ENCODE measurements at regions not wholly inside any gene's neighbourhood (a gene's known extent, or its start where the extent isn't known, plus 50 kb on each side); places are given as distances from the start of the nearest gene placed in this dataset.

GRCh38 chr16:35239561-35239960 is 1780.1 kb downstream of the TP53TG3F start:
- Mint-ChIP-seq H3K4me3 (no peak overlapping the region), H3K27me3 (no peaks in the 10 kb centered on the region), H3K27ac (no peak overlapping the region), H3K4me1 (ENCODE audit: low read depth) (no peaks in the 10 kb centered on the region), H3K36me3 (ENCODE audit: low read depth) (no peaks in the 10 kb centered on the region), H3K9me3 (peaks cover 11% of the 10 kb centered on the region)

DNA sequence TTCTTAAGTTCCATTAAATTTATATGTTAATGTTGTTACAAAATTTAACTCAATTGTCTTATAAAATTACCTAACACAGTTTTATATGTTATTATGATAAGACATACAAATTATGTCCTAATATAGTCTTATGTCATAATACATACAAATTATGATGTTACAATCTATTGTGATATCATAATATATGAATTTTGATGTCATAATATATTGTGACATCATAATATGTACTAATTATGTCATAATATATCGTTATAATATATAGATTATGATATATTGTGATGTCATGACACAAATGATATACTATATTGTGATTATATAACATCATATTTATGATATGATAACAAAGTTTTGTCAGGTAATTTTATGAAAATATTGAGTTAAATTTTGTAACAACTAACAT is 1789.6 kb downstream of the TP53TG3F start:
- H3K4me3 Mint-ChIP-seq, result no peak overlapping the region
- no peaks in the 10 kb centered on the region for H3K4me1 Mint-ChIP-seq (ENCODE audit: low read depth)
- H3K27me3 Mint-ChIP-seq, result no peaks in the 10 kb centered on the region
- H3K27ac Mint-ChIP-seq, result no peak overlapping the region
- H3K9me3 Mint-ChIP-seq, result peaks cover 4% of the 10 kb centered on the region
- H3K36me3 Mint-ChIP-seq (ENCODE audit: low read depth), result no peaks in the 10 kb centered on the region

GRCh38 chr16:35252356-35252936 is 1793.0 kb downstream of the TP53TG3F start:
- H3K27ac Mint-ChIP-seq, result no peak overlapping the region
- no peaks in the 10 kb centered on the region for H3K27me3 Mint-ChIP-seq
- H3K36me3 Mint-ChIP-seq (ENCODE audit: low read depth), result peaks cover 4% of the 10 kb centered on the region
- no peak overlapping the region for H3K4me3 Mint-ChIP-seq
- H3K4me1 Mint-ChIP-seq (ENCODE audit: low read depth), result no peaks in the 10 kb centered on the region
- peaks cover 18% of the 10 kb centered on the region for H3K9me3 Mint-ChIP-seq

- H3K36me3 Mint-ChIP-seq (ENCODE audit: low read depth), result peaks cover 4% of the 10 kb centered on the region
- no peak overlapping the region for H3K27ac Mint-ChIP-seq
- H3K4me3 Mint-ChIP-seq, result no peak overlapping the region
- no peaks in the 10 kb centered on the region for H3K4me1 Mint-ChIP-seq (ENCODE audit: low read depth)
- no peaks in the 10 kb centered on the region for H3K27me3 Mint-ChIP-seq
- H3K9me3 Mint-ChIP-seq, result peaks cover 24% of the 10 kb centered on the region
Observed at GRCh38 chr16:35255186-35255803, 1795.9 kb downstream of the TP53TG3F start.

- no peak overlapping the region for H3K27ac Mint-ChIP-seq
- H3K4me1 Mint-ChIP-seq (ENCODE audit: low read depth), result no peaks in the 10 kb centered on the region
- H3K9me3 Mint-ChIP-seq, result peaks cover 24% of the 10 kb centered on the region
- no peaks in the 10 kb centered on the region for H3K27me3 Mint-ChIP-seq
- no peak overlapping the region for H3K4me3 Mint-ChIP-seq
- H3K36me3 Mint-ChIP-seq (ENCODE audit: low read depth), result peaks cover 4% of the 10 kb centered on the region
Observed at GRCh38 chr16:35255816-35256215, 1796.4 kb downstream of the TP53TG3F start.

DNA sequence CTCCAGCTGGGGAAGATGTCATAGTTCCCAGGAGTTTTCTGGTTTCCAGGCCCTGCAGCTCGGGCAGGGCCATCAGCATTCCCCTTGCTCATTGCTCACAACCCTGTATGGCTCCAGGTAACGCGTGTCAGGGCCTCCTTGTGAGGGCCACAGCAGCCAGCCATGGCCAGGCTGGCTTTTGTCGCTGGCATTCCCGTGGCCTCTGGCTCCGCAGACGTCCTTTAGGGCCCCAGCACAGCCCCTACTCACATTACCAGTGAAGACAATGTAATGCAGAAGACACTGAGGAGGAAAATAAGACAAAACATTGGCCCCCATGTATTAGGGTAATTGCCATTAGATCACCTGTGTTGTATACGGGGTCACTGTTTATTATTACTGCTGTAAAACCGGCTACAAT is 1799.0 kb downstream of the TP53TG3F start:
- Mint-ChIP-seq H3K9me3 (peaks cover 24% of the 10 kb centered on the region), H3K4me3 (no peak overlapping the region), H3K36me3 (ENCODE audit: low read depth) (peaks cover 4% of the 10 kb centered on the region)

DNA sequence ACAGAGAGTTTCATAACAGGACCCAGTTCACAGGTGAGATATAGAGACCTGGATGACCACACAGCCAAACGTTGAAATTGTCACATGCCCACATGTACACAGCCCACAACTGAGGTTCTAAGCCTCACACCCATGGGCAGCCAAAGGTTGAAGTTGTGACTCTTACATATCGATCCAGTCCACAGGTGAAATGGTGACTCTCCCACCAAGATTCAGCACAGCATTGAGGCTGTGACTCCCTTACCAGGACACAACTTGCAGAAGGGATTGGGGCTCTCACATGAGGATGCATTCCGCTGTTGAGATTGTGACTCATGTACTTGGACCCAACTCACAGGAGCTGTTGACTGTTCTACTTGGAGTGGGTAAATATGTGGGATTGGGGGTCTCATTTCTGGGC is 1836.4 kb downstream of the TP53TG3F start:
- H3K36me3 Mint-ChIP-seq (ENCODE audit: low read depth), result no peaks in the 10 kb centered on the region
- H3K4me1 Mint-ChIP-seq (ENCODE audit: low read depth), result no peaks in the 10 kb centered on the region
- H3K27me3 Mint-ChIP-seq, result no peaks in the 10 kb centered on the region
- no peak overlapping the region for H3K4me3 Mint-ChIP-seq
- no peak overlapping the region for H3K27ac Mint-ChIP-seq
- H3K9me3 Mint-ChIP-seq, result peaks cover 10% of the 10 kb centered on the region

More for the DNA sequence above, 1799.0 kb downstream of the TP53TG3F start:
- no peaks in the 10 kb centered on the region for H3K27me3 Mint-ChIP-seq
- no peaks in the 10 kb centered on the region for H3K4me1 Mint-ChIP-seq (ENCODE audit: low read depth)
- H3K27ac Mint-ChIP-seq, result no peak overlapping the region

DNA sequence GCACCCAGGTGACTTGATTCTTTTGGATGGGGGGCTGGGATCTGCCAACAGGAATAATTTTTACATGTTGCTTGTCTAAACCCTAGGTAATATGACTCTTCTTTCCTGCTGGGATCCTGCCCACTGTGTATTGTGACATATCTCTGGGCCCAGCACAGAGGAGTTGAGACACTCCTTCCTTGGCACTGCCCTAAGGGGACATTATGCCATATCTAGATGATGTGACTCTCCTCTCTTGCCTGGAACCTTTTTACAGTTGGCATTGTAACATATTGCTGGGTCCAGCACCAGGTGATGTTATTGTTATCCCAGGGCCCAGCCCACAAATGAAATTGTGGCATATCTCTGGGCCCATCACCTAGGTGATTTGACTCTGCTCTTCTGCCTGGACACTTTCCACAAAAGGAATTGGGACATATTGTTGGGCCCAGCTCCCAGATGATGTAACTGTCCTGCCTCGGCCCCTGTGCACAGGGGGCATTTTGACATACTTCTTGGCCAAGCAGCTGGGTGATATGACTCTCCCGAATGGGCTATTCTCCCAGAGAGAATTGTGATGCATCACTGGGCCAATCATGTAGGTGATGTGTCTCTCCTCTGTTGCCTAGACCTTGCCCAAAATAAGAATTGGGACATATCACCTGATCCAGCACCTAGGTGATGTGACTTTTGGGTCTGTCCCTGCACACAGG is 1837.7 kb downstream of the TP53TG3F start:
- no peak overlapping the region for H3K27ac Mint-ChIP-seq
- no peak overlapping the region for H3K4me3 Mint-ChIP-seq
- no peaks in the 10 kb centered on the region for H3K27me3 Mint-ChIP-seq
- no peaks in the 10 kb centered on the region for H3K4me1 Mint-ChIP-seq (ENCODE audit: low read depth)
- no peaks in the 10 kb centered on the region for H3K36me3 Mint-ChIP-seq (ENCODE audit: low read depth)
- H3K9me3 Mint-ChIP-seq, result peaks cover 10% of the 10 kb centered on the region

GRCh38 chr16:35298460-35299243 is 1839.2 kb downstream of the TP53TG3F start:
- Mint-ChIP-seq H3K9me3 (peaks cover 10% of the 10 kb centered on the region), H3K36me3 (ENCODE audit: low read depth) (no peaks in the 10 kb centered on the region)

DNA sequence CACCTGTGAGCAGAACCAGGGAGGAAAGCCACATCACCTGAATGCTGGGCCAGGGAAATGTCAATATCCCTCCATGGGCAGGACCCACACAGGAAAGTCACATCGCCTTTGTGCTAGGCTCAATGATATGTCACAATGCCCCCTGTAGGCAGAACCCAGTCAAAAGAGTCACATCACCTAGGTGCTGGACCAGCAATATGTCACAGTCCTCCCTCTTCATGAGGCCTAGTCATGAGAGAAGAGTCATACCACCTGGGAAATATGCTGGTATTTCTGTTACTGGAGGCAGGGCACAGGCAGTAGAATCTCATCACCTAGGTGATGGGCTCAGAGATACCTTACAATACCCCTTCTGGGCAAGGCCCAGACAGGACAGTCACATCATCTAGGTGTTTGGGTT is 1843.4 kb downstream of the TP53TG3F start:
- Mint-ChIP-seq H3K4me3 (no peak overlapping the region), H3K4me1 (ENCODE audit: low read depth) (no peaks in the 10 kb centered on the region)

More at GRCh38 chr16:35298460-35299243, 1839.2 kb downstream of the TP53TG3F start:
- no peaks in the 10 kb centered on the region for H3K27me3 Mint-ChIP-seq
- no peaks in the 10 kb centered on the region for H3K4me1 Mint-ChIP-seq (ENCODE audit: low read depth)
- no peak overlapping the region for H3K4me3 Mint-ChIP-seq
- H3K27ac Mint-ChIP-seq, result no peak overlapping the region

GRCh38 chr16:35305476-35305875 is 1846.1 kb downstream of the TP53TG3F start:
- peaks cover 28% of the 10 kb centered on the region for H3K9me3 Mint-ChIP-seq

More for the DNA sequence above, 1843.4 kb downstream of the TP53TG3F start:
- H3K36me3 Mint-ChIP-seq (ENCODE audit: low read depth), result no peaks in the 10 kb centered on the region
- H3K27me3 Mint-ChIP-seq, result no peaks in the 10 kb centered on the region
- H3K27ac Mint-ChIP-seq, result no peak overlapping the region
- H3K9me3 Mint-ChIP-seq, result peaks cover 30% of the 10 kb centered on the region

DNA sequence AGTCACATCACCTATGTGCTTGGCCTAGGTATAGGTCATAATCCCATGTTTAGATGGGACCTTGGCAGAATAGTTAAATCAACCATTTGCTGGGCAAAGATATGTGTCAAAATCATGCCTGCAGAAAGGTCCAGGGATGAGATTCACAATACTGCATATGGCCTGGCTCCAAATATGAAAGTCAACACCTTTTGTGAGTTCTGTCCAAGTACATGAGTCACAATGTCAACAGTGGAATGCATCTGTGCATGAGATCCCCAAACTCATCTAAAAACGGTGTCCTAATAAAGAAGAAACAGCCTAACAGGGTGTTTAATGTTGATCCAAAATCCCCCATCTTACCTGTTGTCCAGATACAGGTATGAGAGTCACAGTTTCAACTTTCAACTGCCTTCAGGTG is 1847.5 kb downstream of the TP53TG3F start:
- Mint-ChIP-seq H3K9me3 (peaks cover 24% of the 10 kb centered on the region), H3K27me3 (no peaks in the 10 kb centered on the region), H3K4me3 (no peak overlapping the region), H3K4me1 (ENCODE audit: low read depth) (no peaks in the 10 kb centered on the region), H3K27ac (no peak overlapping the region), H3K36me3 (ENCODE audit: low read depth) (no peaks in the 10 kb centered on the region)

More at GRCh38 chr16:35305476-35305875, 1846.1 kb downstream of the TP53TG3F start:
- no peaks in the 10 kb centered on the region for H3K36me3 Mint-ChIP-seq (ENCODE audit: low read depth)
- H3K4me3 Mint-ChIP-seq, result no peak overlapping the region
- no peaks in the 10 kb centered on the region for H3K27me3 Mint-ChIP-seq
- no peaks in the 10 kb centered on the region for H3K4me1 Mint-ChIP-seq (ENCODE audit: low read depth)
- H3K27ac Mint-ChIP-seq, result no peak overlapping the region

DNA sequence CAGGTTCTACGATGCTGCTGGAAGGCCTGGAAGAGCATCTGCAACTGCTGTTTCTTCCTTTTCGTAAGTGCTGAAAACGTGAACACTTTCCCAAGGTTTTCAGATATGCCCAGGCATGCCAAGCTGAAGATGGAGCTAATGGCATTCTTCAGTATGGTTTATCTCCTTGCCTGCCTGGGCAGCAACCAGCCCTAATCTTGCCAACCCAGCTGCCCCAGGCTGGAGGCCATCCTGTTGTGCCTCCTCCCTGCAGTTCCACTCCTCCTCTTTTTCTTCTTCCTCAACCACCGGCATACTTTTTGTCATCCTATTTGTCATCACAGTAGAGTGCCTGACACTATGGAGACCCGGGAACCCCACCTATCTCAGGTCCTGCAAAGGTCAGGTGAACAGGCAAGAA is 1849.3 kb downstream of the TP53TG3F start:
- H3K9me3 Mint-ChIP-seq, result peaks cover 32% of the 10 kb centered on the region
- no peak overlapping the region for H3K27ac Mint-ChIP-seq

GRCh38 chr16:35310999-35311398 is 1851.6 kb downstream of the TP53TG3F start:
- H3K27ac Mint-ChIP-seq, result no peak overlapping the region
- H3K4me3 Mint-ChIP-seq, result no peak overlapping the region
- peaks cover 24% of the 10 kb centered on the region for H3K9me3 Mint-ChIP-seq
- H3K4me1 Mint-ChIP-seq (ENCODE audit: low read depth), result no peaks in the 10 kb centered on the region
- no peaks in the 10 kb centered on the region for H3K27me3 Mint-ChIP-seq
- no peaks in the 10 kb centered on the region for H3K36me3 Mint-ChIP-seq (ENCODE audit: low read depth)

More for the DNA sequence above, 1849.3 kb downstream of the TP53TG3F start:
- no peaks in the 10 kb centered on the region for H3K4me1 Mint-ChIP-seq (ENCODE audit: low read depth)
- no peak overlapping the region for H3K4me3 Mint-ChIP-seq
- H3K36me3 Mint-ChIP-seq (ENCODE audit: low read depth), result no peaks in the 10 kb centered on the region
- H3K27me3 Mint-ChIP-seq, result no peaks in the 10 kb centered on the region

DNA sequence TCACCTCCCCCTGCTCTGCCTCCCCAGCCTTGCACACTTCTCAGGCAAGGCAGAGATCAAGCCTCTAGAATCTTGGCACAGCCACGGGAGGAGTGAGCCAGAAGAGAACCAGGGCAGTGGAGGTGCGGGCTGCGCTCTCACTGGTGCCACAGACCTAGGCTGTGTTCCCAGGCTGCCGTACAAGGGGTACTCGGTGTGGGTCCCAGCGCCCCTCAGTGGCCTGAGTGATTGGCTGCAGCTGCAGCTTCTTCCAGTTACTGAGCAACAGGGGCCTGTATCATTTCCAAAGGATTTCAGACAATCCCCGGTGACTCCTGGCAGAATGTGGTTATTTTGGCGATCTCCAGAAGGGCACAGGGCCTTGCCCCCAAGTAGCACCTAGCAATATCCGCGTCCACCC is 1852.1 kb downstream of the TP53TG3F start:
- H3K27me3 Mint-ChIP-seq, result no peaks in the 10 kb centered on the region
- H3K36me3 Mint-ChIP-seq (ENCODE audit: low read depth), result no peaks in the 10 kb centered on the region
- peaks cover 20% of the 10 kb centered on the region for H3K9me3 Mint-ChIP-seq
- H3K4me1 Mint-ChIP-seq (ENCODE audit: low read depth), result no peaks in the 10 kb centered on the region
- H3K27ac Mint-ChIP-seq, result no peak overlapping the region
- no peak overlapping the region for H3K4me3 Mint-ChIP-seq

All from stimulated activated naive CD8-positive, alpha-beta T cell treated with anti-CD3 and anti-CD28 coated beads, Interleukin-15, Interleukin-2, amounts not matched to agents 100 ng/mL and 50 ng/mL, for 24 hours (primary cell).